ENCODE measurements at regions not wholly inside any gene's neighbourhood (a gene's known extent, or its start where the extent isn't known, plus 50 kb on each side); places are given as distances from the start of the nearest gene placed in this dataset.

DNA sequence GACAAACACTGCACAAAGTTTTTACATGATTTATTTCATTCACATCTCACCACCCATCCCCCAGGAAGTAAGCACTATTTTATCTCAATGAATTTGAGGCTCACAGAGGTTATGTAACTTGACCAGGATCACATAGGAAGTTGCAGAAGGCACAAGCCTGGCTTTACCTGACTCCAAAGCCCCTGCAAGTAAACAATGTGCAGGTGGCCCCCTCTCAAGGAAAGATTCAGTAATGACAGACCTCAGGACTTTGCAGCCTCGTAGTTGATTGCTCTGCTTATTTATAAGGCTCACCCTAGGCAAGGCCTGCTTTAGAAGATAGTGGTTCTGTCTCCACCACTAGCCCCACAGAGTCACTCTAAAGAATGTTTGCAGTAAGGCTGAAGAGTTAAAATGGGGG lies 79.8 kb upstream of the MDFIC2 start:
- no peak for DNase-seq (ENCODE audit: low read depth)
- no peak overlapping the region for H3K4me3 ChIP-seq (replicated peaks; ENCODE audit: low read depth, low read length)
- TF ChIP-seq, protein P1, sequence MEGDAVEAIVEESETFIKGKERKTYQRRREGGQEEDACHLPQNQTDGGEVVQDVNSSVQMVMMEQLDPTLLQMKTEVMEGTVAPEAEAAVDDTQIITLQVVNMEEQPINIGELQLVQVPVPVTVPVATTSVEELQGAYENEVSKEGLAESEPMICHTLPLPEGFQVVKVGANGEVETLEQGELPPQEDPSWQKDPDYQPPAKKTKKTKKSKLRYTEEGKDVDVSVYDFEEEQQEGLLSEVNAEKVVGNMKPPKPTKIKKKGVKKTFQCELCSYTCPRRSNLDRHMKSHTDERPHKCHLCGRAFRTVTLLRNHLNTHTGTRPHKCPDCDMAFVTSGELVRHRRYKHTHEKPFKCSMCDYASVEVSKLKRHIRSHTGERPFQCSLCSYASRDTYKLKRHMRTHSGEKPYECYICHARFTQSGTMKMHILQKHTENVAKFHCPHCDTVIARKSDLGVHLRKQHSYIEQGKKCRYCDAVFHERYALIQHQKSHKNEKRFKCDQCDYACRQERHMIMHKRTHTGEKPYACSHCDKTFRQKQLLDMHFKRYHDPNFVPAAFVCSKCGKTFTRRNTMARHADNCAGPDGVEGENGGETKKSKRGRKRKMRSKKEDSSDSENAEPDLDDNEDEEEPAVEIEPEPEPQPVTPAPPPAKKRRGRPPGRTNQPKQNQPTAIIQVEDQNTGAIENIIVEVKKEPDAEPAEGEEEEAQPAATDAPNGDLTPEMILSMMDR (IDR thresholded peaks at IDR 0.05; ENCODE audit: low read length, missing control alignments): no peak

DNA sequence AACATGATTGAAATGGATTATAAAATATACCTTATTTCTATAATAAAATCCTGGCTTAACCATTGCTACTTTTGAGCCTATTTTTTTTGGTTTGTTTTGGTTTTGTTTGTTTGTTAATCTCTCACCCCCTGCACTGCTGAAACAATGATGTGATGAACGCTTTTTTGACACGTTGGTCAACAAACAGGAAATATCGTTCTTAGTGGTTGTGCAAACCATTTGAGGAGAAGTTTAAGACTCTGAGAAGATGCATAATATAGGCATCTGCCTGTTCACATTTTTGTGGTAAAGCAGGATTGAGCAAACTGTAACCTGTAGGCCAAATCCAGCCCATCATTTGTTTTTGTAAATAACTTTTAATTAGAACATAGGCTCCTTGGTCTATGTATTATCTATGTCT lies 75.5 kb upstream of the MDFIC2 start:
- TF ChIP-seq, protein P1 (IDR thresholded peaks at IDR 0.05; ENCODE audit: low read length, missing control alignments): no peak
- H3K4me3 ChIP-seq (replicated peaks; ENCODE audit: low read depth, low read length): no peak overlapping the region
- DNase-seq (ENCODE audit: low read depth): no peak

- no peak for DNase-seq (ENCODE audit: low read depth)
- TF ChIP-seq, protein P1 (IDR thresholded peaks at IDR 0.05; ENCODE audit: low read length, missing control alignments): no peak
- no peak overlapping the region for H3K4me3 ChIP-seq (replicated peaks; ENCODE audit: low read depth, low read length)
Measured at GRCh38 chr3:70386846-70387245, 74.4 kb upstream of the MDFIC2 start.

DNA sequence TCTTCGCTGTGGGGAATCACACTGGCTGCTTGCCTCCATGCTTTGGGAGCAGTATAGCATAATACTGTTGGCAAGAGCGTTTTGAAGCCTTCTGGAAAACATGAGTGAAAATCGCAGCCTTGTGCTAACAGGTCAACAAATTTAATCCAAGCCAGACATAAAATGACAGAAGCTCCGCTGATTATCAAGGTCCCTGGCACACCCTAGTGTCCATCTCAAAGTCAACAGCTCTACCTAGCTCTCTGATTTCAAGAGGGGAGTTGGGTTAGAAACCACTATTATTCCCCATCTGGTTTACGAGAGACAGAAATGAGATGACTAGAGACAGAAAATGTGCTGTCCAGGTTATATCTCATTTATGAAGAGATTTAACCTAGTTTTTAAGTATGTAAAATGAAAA lies 73.6 kb upstream of the MDFIC2 start:
- TF ChIP-seq, protein P1 (IDR thresholded peaks at IDR 0.05; ENCODE audit: low read length, missing control alignments): no peak
- no peak overlapping the region for H3K4me3 ChIP-seq (replicated peaks; ENCODE audit: low read depth, low read length)
- no peak for DNase-seq (ENCODE audit: low read depth)

GRCh38 chr3:70383360-70383831 lies 71.0 kb upstream of the MDFIC2 start:
- DNase-seq (ENCODE audit: low read depth): no peak
- H3K4me3 ChIP-seq (replicated peaks; ENCODE audit: low read depth, low read length): no peak overlapping the region
- TF ChIP-seq, protein P1 (IDR thresholded peaks at IDR 0.05; ENCODE audit: low read length, missing control alignments): no peak

DNA sequence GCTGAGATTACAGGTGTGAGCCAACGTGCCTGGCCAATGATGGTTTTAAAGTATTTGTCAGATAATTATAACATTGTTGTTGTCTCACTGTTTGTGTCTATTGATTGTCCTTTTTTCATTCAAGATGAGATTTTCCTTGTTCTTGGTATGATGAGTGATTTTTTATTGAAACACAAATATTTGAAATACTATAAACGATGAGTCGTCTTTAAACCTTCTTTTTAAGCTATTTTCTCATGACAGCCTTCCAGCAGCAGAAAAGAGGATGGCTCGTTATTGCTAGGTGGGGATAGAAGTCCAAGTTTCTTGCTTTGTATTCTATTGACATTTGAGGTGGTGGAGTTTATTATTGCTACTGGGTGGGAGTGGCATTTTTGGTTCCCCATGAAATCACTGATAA lies 61.7 kb upstream of the MDFIC2 start:
- TF ChIP-seq, protein P1 (IDR thresholded peaks at IDR 0.05; ENCODE audit: low read length, missing control alignments): no peak
- no peak overlapping the region for H3K4me3 ChIP-seq (replicated peaks; ENCODE audit: low read depth, low read length)
- DNase-seq (ENCODE audit: low read depth): no peak
